ENCODE measurements at regions not wholly inside any gene's neighbourhood (a gene's known extent, or its start where the extent isn't known, plus 50 kb on each side); places are given as distances from the start of the nearest gene placed in this dataset.

- no peak for DNase-seq (ENCODE audit: low read depth)
Observed at GRCh38 chr15:47405365-47406162, 311.7 kb upstream of the SEMA6D start.

- DNase-seq (ENCODE audit: low read depth): peak; percentile 21
Observed at GRCh38 chr15:47407692-47408091, 309.6 kb upstream of the SEMA6D start.

GRCh38 chr15:47409038-47409437 is 308.3 kb upstream of the SEMA6D start:
- DNase-seq (ENCODE audit: low read depth): peak; percentile 32

GRCh38 chr15:47409600-47409999 is 307.7 kb upstream of the SEMA6D start:
- DNase-seq (ENCODE audit: low read depth): peak; percentile 21

- no peak for DNase-seq (ENCODE audit: low read depth)
Observed at GRCh38 chr15:47410247-47410646, 307.1 kb upstream of the SEMA6D start.

- DNase-seq (ENCODE audit: low read depth): peak; percentile 21
Observed at GRCh38 chr15:47411733-47412132, 305.6 kb upstream of the SEMA6D start.

DNA sequence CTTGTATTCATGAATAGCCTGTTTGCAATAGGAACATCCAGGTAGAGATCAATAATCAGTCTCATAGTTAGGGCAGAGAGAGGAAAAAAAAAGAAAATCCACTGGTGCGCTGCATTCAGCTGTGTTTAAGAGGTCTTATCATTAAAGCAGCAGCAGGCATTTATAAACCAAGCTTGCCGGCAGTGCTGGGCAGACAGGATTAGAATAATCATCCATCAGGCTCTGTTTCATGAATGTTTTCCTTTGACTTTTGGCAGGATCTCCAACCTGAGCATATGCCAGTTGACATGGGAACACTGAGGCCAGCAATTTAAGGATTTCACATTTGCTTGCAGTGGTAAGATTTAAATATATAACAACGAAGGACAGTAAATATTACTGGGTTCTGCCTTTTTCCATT is 305.2 kb upstream of the SEMA6D start:
- DNase-seq (ENCODE audit: low read depth): peak; percentile 41

DNA sequence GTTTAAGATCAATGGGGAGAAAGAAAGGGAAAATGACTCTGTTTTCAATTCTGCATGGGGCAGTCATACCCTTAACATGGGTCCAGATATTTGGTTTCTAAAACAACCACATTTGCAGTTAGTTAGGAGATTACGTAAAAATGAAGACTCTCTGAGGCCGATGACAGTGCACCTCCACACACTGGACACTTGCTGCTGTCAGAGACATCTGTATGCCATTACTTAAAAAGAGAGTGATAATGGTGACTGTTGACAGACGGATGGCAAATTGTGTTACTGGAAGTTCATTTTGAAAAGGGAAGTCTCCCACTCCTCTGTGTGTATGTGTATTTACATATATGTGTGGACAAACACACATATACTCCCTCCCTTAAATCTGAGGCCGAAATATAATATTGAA is 304.5 kb upstream of the SEMA6D start:
- no peak for DNase-seq (ENCODE audit: low read depth)

GRCh38 chr15:47414207-47414606 is 303.1 kb upstream of the SEMA6D start:
- DNase-seq (ENCODE audit: low read depth): peak; percentile 42

DNA sequence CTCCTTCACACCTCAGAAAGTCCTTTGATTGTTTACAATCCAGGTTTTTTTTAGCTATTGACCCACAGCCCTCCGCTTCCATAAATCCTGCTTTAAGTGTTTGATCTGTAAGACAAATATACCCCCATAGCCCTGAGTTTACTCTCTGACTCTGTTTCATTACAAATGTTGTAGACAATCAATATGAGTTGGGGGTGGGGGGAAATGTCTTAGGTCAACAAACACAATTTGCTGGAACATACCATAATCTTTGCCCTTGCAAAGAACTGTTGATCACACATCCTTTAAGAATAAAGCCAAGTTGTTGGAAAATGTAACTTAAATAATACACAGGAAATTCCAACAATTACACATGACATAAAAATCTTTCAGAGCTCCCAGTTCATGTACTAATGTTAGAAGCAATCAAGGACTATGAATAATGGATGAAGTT is 301.8 kb upstream of the SEMA6D start:
- no peak for DNase-seq (ENCODE audit: low read depth)

GRCh38 chr15:47422881-47423665 is 294.2 kb upstream of the SEMA6D start:
- no peak for DNase-seq (ENCODE audit: low read depth)

GRCh38 chr15:47427463-47427862 is 289.8 kb upstream of the SEMA6D start:
- peak; percentile 32 for DNase-seq (ENCODE audit: low read depth)

- DNase-seq (ENCODE audit: low read depth): peak; percentile 64
Observed at GRCh38 chr15:47429376-47429775, 287.9 kb upstream of the SEMA6D start.

DNA sequence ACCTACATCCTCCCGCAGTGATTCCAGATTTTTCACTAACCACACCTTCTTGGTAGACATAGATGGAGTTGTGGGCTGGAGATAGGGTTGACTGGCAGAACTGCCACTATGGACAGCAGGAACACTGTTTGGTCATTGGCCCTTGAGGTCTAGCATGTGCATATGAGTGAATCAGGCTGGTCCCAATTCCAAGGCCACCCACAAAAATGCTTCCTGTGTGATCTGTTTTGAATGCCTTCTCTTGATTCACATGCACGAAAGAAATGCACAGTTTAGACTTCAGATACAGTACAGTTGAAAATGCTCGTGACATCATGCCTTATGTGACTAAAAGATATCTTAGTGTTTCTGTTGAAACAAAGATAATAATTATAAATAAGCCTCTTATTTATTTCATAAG is 285.8 kb upstream of the SEMA6D start:
- peak; percentile 80 for DNase-seq (ENCODE audit: low read depth)

DNA sequence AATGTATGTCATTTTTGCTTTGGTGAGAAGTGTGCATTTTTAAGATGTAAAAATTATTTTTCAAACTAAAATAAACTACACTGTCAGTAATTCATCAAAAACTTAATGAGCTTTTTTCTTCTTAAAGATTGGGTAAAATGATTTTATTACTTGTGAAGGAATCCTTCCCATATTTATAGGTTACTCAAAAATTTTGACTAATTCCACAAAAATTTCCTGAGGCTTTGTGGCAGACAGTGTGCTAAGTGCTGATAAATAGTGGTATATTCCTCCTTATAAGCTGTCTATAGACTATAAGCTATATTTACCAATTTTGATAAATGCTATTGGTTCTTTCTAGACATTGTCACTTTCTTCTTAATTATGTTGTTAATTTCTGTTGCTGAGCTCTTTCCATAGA is 284.5 kb upstream of the SEMA6D start:
- DNase-seq (ENCODE audit: low read depth): no peak

GRCh38 chr15:47434596-47434995 is 282.7 kb upstream of the SEMA6D start:
- no peak for DNase-seq (ENCODE audit: low read depth)

GRCh38 chr15:47437491-47437890 is 279.8 kb upstream of the SEMA6D start:
- DNase-seq (ENCODE audit: low read depth): no peak

DNA sequence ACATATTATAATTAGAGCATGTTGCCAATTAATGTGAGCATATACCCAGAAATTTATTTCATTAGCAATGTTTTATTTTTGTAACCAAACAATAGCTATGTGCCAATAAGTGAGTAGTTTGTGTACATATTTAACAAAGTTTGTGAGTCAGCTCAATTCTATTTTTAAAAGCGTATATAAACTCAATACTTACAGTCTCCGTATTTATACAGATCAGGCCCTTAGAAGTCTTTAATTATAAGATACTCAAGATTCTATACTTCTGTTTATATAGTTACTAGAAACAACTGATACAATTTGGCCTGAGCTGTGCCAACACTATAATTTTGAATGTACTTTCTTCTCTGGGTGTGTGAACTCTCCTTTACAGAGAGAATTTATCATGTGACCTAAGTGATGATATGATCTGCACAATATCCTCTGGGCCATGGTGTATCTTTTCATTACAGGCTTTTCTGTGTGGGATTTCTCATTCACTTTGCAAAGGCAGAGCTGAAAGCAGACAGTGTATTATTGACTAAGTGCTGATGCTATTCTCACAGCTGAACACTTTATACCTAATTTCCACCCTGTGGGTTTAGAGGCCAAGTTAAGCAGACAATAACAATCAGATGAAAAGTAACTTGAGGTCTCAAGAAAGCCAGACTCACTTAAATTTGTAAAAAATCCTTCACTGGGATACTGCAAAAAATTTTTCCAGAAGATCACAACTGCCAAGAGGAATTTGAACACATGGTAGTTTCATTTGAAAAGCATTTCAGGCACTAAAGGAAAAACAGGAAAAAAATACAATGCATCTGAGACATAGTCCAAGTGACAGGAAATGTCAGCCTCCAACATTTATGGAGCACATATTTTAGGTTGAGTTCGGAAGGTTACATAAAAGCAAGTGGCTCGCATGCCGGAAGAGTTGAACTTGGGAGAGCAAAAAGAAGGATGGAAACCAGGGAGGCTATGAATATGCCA is 277.9 kb upstream of the SEMA6D start:
- no peak for DNase-seq (ENCODE audit: low read depth)

- no peak for DNase-seq (ENCODE audit: low read depth)
Observed at GRCh38 chr15:47442371-47442770, 274.9 kb upstream of the SEMA6D start.

- DNase-seq (ENCODE audit: low read depth): no peak
Observed at GRCh38 chr15:47443839-47444238, 273.5 kb upstream of the SEMA6D start.

DNA sequence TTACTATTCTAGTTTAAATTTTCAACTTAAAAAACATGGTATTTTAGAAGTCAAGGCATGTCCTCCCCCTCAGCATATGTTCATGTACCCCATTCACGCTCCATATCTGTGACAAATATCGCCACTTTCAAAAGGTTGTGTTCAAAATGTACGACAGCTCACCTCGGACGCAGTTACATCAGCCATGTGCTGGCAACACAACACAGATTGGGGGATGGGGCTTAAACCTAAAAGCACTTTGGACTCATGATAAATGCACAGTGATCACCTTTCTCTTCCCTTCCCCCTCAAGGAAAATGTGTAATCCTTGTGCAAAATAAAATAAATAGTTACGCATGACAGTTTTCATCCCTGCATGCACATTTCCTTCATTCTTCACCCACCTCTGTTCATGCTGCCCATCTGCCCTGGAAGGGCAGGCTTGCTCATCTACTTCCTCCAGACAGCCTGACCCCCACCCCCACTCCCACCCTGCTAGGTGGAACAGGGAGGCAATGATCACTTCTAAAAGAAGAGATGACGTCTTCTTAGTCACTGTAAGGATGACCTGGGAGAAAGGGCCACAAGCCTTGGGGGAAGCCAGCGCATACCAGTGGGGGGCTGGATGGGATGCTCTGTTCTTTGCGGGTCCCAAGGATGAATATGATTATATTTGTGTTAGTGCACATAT is 271.4 kb upstream of the SEMA6D start:
- no peak for DNase-seq (ENCODE audit: low read depth)

Measured in amniotic epithelial cell (primary cell).